ENCODE measurements at regions not wholly inside any gene's neighbourhood (a gene's known extent, or its start where the extent isn't known, plus 50 kb on each side); places are given as distances from the start of the nearest gene placed in this dataset.

GRCh38 chr6:140597181-140597580, 1222.7 kb upstream of the CITED2 start:
- H3K4me3 ChIP-seq (ENCODE audit: low read depth, low read length): no peak overlapping the region
- TF ChIP-seq CTCF (IDR thresholded peaks at IDR 0.05; ENCODE audit: insufficient read depth, low read length): no peak
- DNase-seq (ENCODE audit: low read depth): no peak

- TF ChIP-seq CTCF (IDR thresholded peaks at IDR 0.05; ENCODE audit: insufficient read depth, low read length): no peak
- no peak overlapping the region for H3K4me3 ChIP-seq (ENCODE audit: low read depth, low read length)
- DNase-seq (ENCODE audit: low read depth): no peak
Measured at GRCh38 chr6:140594806-140595128, 1220.3 kb upstream of the CITED2 start.

GRCh38 chr6:140592877-140593276, 1218.4 kb upstream of the CITED2 start:
- TF ChIP-seq CTCF (IDR thresholded peaks at IDR 0.05; ENCODE audit: insufficient read depth, low read length): no peak
- DNase-seq (ENCODE audit: low read depth): no peak

GRCh38 chr6:140590641-140591040, 1216.2 kb upstream of the CITED2 start:
- TF ChIP-seq CTCF (IDR thresholded peaks at IDR 0.05; ENCODE audit: insufficient read depth, low read length): no peak
- no peak overlapping the region for H3K4me3 ChIP-seq (ENCODE audit: low read depth, low read length)
- peak; percentile 19 for DNase-seq (ENCODE audit: low read depth)

More at GRCh38 chr6:140592877-140593276, 1218.4 kb upstream of the CITED2 start:
- no peak overlapping the region for H3K4me3 ChIP-seq (ENCODE audit: low read depth, low read length)

- no peak for TF ChIP-seq CTCF (IDR thresholded peaks at IDR 0.05; ENCODE audit: insufficient read depth, low read length)
- DNase-seq (ENCODE audit: low read depth): peak; percentile 34
- H3K4me3 ChIP-seq (ENCODE audit: low read depth, low read length): no peak overlapping the region
Measured at GRCh38 chr6:140586426-140587061, 1212.1 kb upstream of the CITED2 start.

- DNase-seq (ENCODE audit: low read depth): no peak
- H3K4me3 ChIP-seq (ENCODE audit: low read depth, low read length): no peak overlapping the region
- TF ChIP-seq CTCF (IDR thresholded peaks at IDR 0.05; ENCODE audit: insufficient read depth, low read length): no peak
Measured at GRCh38 chr6:140581601-140582000, 1207.2 kb upstream of the CITED2 start.

GRCh38 chr6:140579918-140580317, 1205.5 kb upstream of the CITED2 start:
- no peak for DNase-seq (ENCODE audit: low read depth)
- no peak overlapping the region for H3K4me3 ChIP-seq (ENCODE audit: low read depth, low read length)
- TF ChIP-seq CTCF (IDR thresholded peaks at IDR 0.05; ENCODE audit: insufficient read depth, low read length): no peak
